ENCODE measurements at regions not wholly inside any gene's neighbourhood (a gene's known extent, or its start where the extent isn't known, plus 50 kb on each side); places are given as distances from the start of the nearest gene placed in this dataset.

GRCh38 chr2:33984131-33984530 is 385.0 kb upstream of the FAM98A start:
- no peaks in the 10 kb centered on the region for H3K9me3 ChIP-seq (ENCODE audit: control insufficient read depth in 4 of 4, insufficient read depth in 3 of 4, low read length in 3 of 4)
- H3K9ac ChIP-seq (ENCODE audit: insufficient read depth in 1 of 2, low read length in 2 of 2), result no peak overlapping the region
- no peak overlapping the region for H3K27ac ChIP-seq (ENCODE audit: low read depth in 1 of 2, low read length in 1 of 2)
- H3K4me3 ChIP-seq, result no peak overlapping the region
- ATAC-seq (ENCODE audit: insufficient read depth, low FRiP score), result no peak
- H3K36me3 ChIP-seq (ENCODE audit: control insufficient read depth in 4 of 4, insufficient read depth in 4 of 4, low read length in 4 of 4), result no peaks in the 10 kb centered on the region
- WGBS, 2 donors, result 63 to 88% methylated on average over 2 of the region's 2 CpGs
- H3K27me3 ChIP-seq (ENCODE audit: control insufficient read depth in 3 of 3, insufficient read depth in 3 of 3, low read length in 2 of 3), result no peaks in the 10 kb centered on the region
- peaks cover 0 to 4% (median 0%) of the 10 kb centered on the region in 5 donors for H3K4me1 ChIP-seq (ENCODE audit: control insufficient read depth in 5 of 5, insufficient read depth in 5 of 5, low read length in 5 of 5)
- DNase-seq, result peak in 1 of 3 donors; percentile 4
- TF ChIP-seq CTCF (IDR thresholded peaks at IDR 0.05; ENCODE audit: control extremely low read depth, extremely low read depth), result no peak

- no peak for TF ChIP-seq CTCF (IDR thresholded peaks at IDR 0.05; ENCODE audit: control extremely low read depth, extremely low read depth)
Observed at GRCh38 chr2:33978471-33978870, 379.4 kb upstream of the FAM98A start.

GRCh38 chr2:33975498-33975897 is 376.4 kb upstream of the FAM98A start:
- no peak for ATAC-seq (ENCODE audit: insufficient read depth, low FRiP score)
- H3K36me3 ChIP-seq (ENCODE audit: control insufficient read depth in 4 of 4, insufficient read depth in 4 of 4, low read length in 4 of 4), result no peaks in the 10 kb centered on the region
- no peaks in the 10 kb centered on the region for H3K27me3 ChIP-seq (ENCODE audit: control insufficient read depth in 3 of 3, insufficient read depth in 3 of 3, low read length in 2 of 3)
- H3K4me3 ChIP-seq, result no peak overlapping the region
- no peak overlapping the region for H3K27ac ChIP-seq (ENCODE audit: low read depth in 1 of 2, low read length in 1 of 2)
- WGBS, 2 donors, result 93 to 94% methylated on average over 3 of the region's 3 CpGs
- H3K9ac ChIP-seq (ENCODE audit: insufficient read depth in 1 of 2, low read length in 2 of 2), result no peak overlapping the region
- no peaks in the 10 kb centered on the region for H3K4me1 ChIP-seq (ENCODE audit: control insufficient read depth in 5 of 5, insufficient read depth in 5 of 5, low read length in 5 of 5)
- no peak for TF ChIP-seq CTCF (IDR thresholded peaks at IDR 0.05; ENCODE audit: control extremely low read depth, extremely low read depth)
- no peaks in the 10 kb centered on the region for H3K9me3 ChIP-seq (ENCODE audit: control insufficient read depth in 4 of 4, insufficient read depth in 3 of 4, low read length in 3 of 4)
- DNase-seq, result no peak

More at GRCh38 chr2:33978471-33978870, 379.4 kb upstream of the FAM98A start:
- ATAC-seq (ENCODE audit: insufficient read depth, low FRiP score), result no peak
- 74 to 87% methylated on average over 3 of the region's 3 CpGs for WGBS, 2 donors
- no peak for DNase-seq
- no peaks in the 10 kb centered on the region for H3K4me1 ChIP-seq (ENCODE audit: control insufficient read depth in 5 of 5, insufficient read depth in 5 of 5, low read length in 5 of 5)
- H3K4me3 ChIP-seq, result no peak overlapping the region
- H3K9me3 ChIP-seq (ENCODE audit: control insufficient read depth in 4 of 4, insufficient read depth in 3 of 4, low read length in 3 of 4), result no peaks in the 10 kb centered on the region
- no peaks in the 10 kb centered on the region for H3K27me3 ChIP-seq (ENCODE audit: control insufficient read depth in 3 of 3, insufficient read depth in 3 of 3, low read length in 2 of 3)
- no peak overlapping the region for H3K27ac ChIP-seq (ENCODE audit: low read depth in 1 of 2, low read length in 1 of 2)
- H3K36me3 ChIP-seq (ENCODE audit: control insufficient read depth in 4 of 4, insufficient read depth in 4 of 4, low read length in 4 of 4), result no peaks in the 10 kb centered on the region
- no peak overlapping the region for H3K9ac ChIP-seq (ENCODE audit: insufficient read depth in 1 of 2, low read length in 2 of 2)

GRCh38 chr2:33967103-33967502 is 368.0 kb upstream of the FAM98A start:
- Histone ChIP-seq H3K9me3 (ENCODE audit: control insufficient read depth in 4 of 4, insufficient read depth in 3 of 4, low read length in 3 of 4) (no peaks in the 10 kb centered on the region), H3K9ac (ENCODE audit: insufficient read depth in 1 of 2, low read length in 2 of 2) (no peak overlapping the region), H3K36me3 (ENCODE audit: control insufficient read depth in 4 of 4, insufficient read depth in 4 of 4, low read length in 4 of 4) (no peaks in the 10 kb centered on the region), H3K4me1 (ENCODE audit: control insufficient read depth in 5 of 5, insufficient read depth in 5 of 5, low read length in 5 of 5) (no peaks in the 10 kb centered on the region), H3K27me3 (ENCODE audit: control insufficient read depth in 3 of 3, insufficient read depth in 3 of 3, low read length in 2 of 3) (no peaks in the 10 kb centered on the region), H3K27ac (ENCODE audit: low read depth in 1 of 2, low read length in 1 of 2) (no peak overlapping the region), H3K4me3 (no peak overlapping the region)
- ATAC-seq (ENCODE audit: insufficient read depth, low FRiP score), result no peak
- WGBS, 2 donors, result 92 to 94% methylated on average over 4 of the region's 4 CpGs
- no peak for DNase-seq
- no peak for TF ChIP-seq CTCF (IDR thresholded peaks at IDR 0.05; ENCODE audit: control extremely low read depth, extremely low read depth)

Measured in lung (tissue), 11 donors.